Ureter (tissue), 1 donor: ENCODE measurements at regions not wholly inside any gene's neighbourhood (a gene's known extent, or its start where the extent isn't known, plus 50 kb on each side); places are given as distances from the start of the nearest gene placed in this dataset.
"Not testable (repeated sequence)": the region's sequence is repeated elsewhere in the genome, so short reads cannot be mapped to it uniquely, and the experiment has no call there.

ENCODE experiments used
- DNase-seq: peaks from one replicate; pipeline ENCODE4 v3.0.0-alpha.2; 2020; ENCODE audit warnings: low spot score
- donor health status: DM: yes; HTN: yes; CAD: no.

- no peak for DNase-seq
Measured at GRCh38 chr14:30160608-30161007, 233.0 kb upstream of the PRKD1 start.

GRCh38 chr14:30162066-30162465 is 234.4 kb upstream of the PRKD1 start:
- DNase-seq = no peak

- no peak for DNase-seq
Measured at GRCh38 chr14:30165255-30165654, 237.6 kb upstream of the PRKD1 start.

GRCh38 chr14:30177781-30178180 is 250.1 kb upstream of the PRKD1 start:
- DNase-seq = no peak

- no peak for DNase-seq
Measured at GRCh38 chr14:30179381-30180130, 251.9 kb upstream of the PRKD1 start.

GRCh38 chr14:30180219-30180618 is 252.6 kb upstream of the PRKD1 start:
- DNase-seq = no peak

- no peak for DNase-seq
Measured at GRCh38 chr14:30185832-30186231, 258.2 kb upstream of the PRKD1 start.

- no peak for DNase-seq
Measured at GRCh38 chr14:30191639-30192279, 264.1 kb upstream of the PRKD1 start.

- DNase-seq = no peak
Measured at GRCh38 chr14:30193101-30193500, 265.5 kb upstream of the PRKD1 start.

- no peak for DNase-seq
Measured at GRCh38 chr14:30193845-30194501, 266.3 kb upstream of the PRKD1 start.

- no peak for DNase-seq
Measured at GRCh38 chr14:30194741-30195148, 267.1 kb upstream of the PRKD1 start.

- no peak for DNase-seq
Measured at GRCh38 chr14:30195941-30196340, 268.3 kb upstream of the PRKD1 start.

- DNase-seq = no peak
Measured at GRCh38 chr14:30196861-30197260, 269.2 kb upstream of the PRKD1 start.

- DNase-seq = not testable (repeated sequence)
Measured at GRCh38 chr14:30198720-30199119, 271.1 kb upstream of the PRKD1 start.

GRCh38 chr14:30204431-30204980 is 276.9 kb upstream of the PRKD1 start:
- no peak for DNase-seq

GRCh38 chr14:30209136-30209535 is 281.5 kb upstream of the PRKD1 start:
- DNase-seq = no peak

GRCh38 chr14:30210630-30211029 is 283.0 kb upstream of the PRKD1 start:
- no peak for DNase-seq

GRCh38 chr14:30211326-30211725 is 283.7 kb upstream of the PRKD1 start:
- DNase-seq = no peak

GRCh38 chr14:30214014-30214413 is 286.4 kb upstream of the PRKD1 start:
- no peak for DNase-seq

GRCh38 chr14:30214461-30215090 is 286.9 kb upstream of the PRKD1 start:
- no peak for DNase-seq

- DNase-seq = no peak
Measured at GRCh38 chr14:30218907-30219306, 291.3 kb upstream of the PRKD1 start.

GRCh38 chr14:30221546-30221945 is 293.9 kb upstream of the PRKD1 start:
- DNase-seq = no peak
